Upper lobe of left lung (tissue), 4 donors: ENCODE measurements at regions not wholly inside any gene's neighbourhood (a gene's known extent, or its start where the extent isn't known, plus 50 kb on each side); places are given as distances from the start of the nearest gene placed in this dataset.

ENCODE experiments used
- EP300 ChIP-seq, 4 donors: sonication (generic); formaldehyde crosslinking; IDR thresholded peaks; one replicate each; pipeline ENCODE4 v1.5.1; 2017; ENCODE audit warnings: antibody characterized with exemption in 4 of 4, control low read depth in 2 of 4
- POLR2A ChIP-seq, 4 donors: fragments of 450-650 bp; IDR thresholded peaks; one replicate each; pipeline ENCODE4 v1.5.1; 2016 to 2017; ENCODE audit warnings: antibody characterized with exemption in 4 of 4, mild to moderate bottlenecking in 2 of 4
- POLR2AphosphoS5 ChIP-seq, 2 donors: sonication (generic); formaldehyde crosslinking; IDR thresholded peaks; one replicate each; pipeline ENCODE4 v1.5.1; 2017; ENCODE audit warnings: antibody characterized with exemption in 2 of 2
- TF ChIP-seq, protein P1 (sequence below), 6 experiments: fragments of 450-650 bp in 4 of 6; fragments of 200-600 bp in 2 of 6; sonication (generic) in 2 of 6; IDR thresholded peaks; one replicate each; pipeline ENCODE4 v1.5.1; 2016 to 2019; ENCODE audit warnings: antibody characterized with exemption in 6 of 6

DNA sequence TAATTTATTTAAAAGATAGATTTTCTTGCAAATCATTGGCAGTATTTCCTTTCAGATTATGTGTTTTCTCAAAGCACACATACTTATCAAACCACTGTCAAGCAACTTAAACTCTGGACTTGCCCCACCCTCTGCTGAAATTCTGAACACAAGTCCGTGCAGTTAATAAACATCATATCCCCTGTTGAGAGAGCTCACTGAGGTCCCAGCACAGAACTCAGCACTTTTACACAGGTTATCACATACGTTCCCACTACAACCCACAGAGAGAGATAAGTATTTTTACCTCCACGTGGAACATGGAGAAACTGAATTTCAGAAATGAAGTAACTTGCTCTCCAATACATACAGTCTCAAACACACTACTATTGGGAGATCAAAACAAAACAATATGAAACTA, 267.6 kb upstream of the IGF1R start:
- TF ChIP-seq, protein P1, sequence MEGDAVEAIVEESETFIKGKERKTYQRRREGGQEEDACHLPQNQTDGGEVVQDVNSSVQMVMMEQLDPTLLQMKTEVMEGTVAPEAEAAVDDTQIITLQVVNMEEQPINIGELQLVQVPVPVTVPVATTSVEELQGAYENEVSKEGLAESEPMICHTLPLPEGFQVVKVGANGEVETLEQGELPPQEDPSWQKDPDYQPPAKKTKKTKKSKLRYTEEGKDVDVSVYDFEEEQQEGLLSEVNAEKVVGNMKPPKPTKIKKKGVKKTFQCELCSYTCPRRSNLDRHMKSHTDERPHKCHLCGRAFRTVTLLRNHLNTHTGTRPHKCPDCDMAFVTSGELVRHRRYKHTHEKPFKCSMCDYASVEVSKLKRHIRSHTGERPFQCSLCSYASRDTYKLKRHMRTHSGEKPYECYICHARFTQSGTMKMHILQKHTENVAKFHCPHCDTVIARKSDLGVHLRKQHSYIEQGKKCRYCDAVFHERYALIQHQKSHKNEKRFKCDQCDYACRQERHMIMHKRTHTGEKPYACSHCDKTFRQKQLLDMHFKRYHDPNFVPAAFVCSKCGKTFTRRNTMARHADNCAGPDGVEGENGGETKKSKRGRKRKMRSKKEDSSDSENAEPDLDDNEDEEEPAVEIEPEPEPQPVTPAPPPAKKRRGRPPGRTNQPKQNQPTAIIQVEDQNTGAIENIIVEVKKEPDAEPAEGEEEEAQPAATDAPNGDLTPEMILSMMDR (IDR thresholded peaks at IDR 0.05), result no peak
- no peak for TF ChIP-seq POLR2A (IDR thresholded peaks at IDR 0.05)
- TF ChIP-seq POLR2AphosphoS5 (IDR thresholded peaks at IDR 0.05), result no peak
- no peak for TF ChIP-seq EP300 (IDR thresholded peaks at IDR 0.05)
